AG04450 (cell line): ENCODE measurements at regions not wholly inside any gene's neighbourhood (a gene's known extent, or its start where the extent isn't known, plus 50 kb on each side); places are given as distances from the start of the nearest gene placed in this dataset.

Experiments used
- CTCF ChIA-PET: fragments of 300-600, 350-600 bp; formaldehyde crosslinking; extraction: SDS; loops from one replicate; lab custom pipeline; 2022; ENCODE audit warnings: antibody characterized with exemption, inconsistent platforms; lab: Charles Lee
- POLR2A ChIA-PET: fragments of 350-600 bp; formaldehyde crosslinking; extraction: SDS; loops from one replicate; lab custom pipeline; 2021; ENCODE audit warnings: antibody characterized with exemption, inconsistent platforms; lab: Yijun Ruan, JAX
- DNase-seq: peaks from one replicate; pipeline ENCODE4 v3.0.0-alpha.2; 2011; ENCODE audit warnings: low read depth, low spot score
- H3K27ac ChIP-seq: one replicate; pipeline ENCODE4 v1.5.1; 2012; ENCODE audit warnings: low read depth, low read length, control low read depth
- H3K27me3 ChIP-seq: one replicate; pipeline ENCODE4 v1.6.0; 2012; ENCODE audit warnings: low read length; ENCODE audit not compliant: control insufficient read depth, insufficient read depth
- H3K4me3 ChIP-seq: 2 replicates; pipeline ENCODE4 v1.5.1; 2011; ENCODE audit warnings: mild to moderate bottlenecking, low read depth, low read length, control low read depth
- H3K9me3 ChIP-seq: 2 replicates; pipeline ENCODE4 v1.5.1; 2012; ENCODE audit warnings: low read length; ENCODE audit not compliant: control insufficient read depth, insufficient read depth
- TF ChIP-seq, protein P1 (sequence below): IDR thresholded peaks from 2 replicates; pipeline ENCODE4 v1.5.1; 2011; ENCODE audit warnings: low read depth, low read length, control low read depth, inconsistent platforms

- H3K4me3 ChIP-seq, result no peak overlapping the region
- no peak overlapping the region for H3K27ac ChIP-seq
- TF ChIP-seq, protein P1, sequence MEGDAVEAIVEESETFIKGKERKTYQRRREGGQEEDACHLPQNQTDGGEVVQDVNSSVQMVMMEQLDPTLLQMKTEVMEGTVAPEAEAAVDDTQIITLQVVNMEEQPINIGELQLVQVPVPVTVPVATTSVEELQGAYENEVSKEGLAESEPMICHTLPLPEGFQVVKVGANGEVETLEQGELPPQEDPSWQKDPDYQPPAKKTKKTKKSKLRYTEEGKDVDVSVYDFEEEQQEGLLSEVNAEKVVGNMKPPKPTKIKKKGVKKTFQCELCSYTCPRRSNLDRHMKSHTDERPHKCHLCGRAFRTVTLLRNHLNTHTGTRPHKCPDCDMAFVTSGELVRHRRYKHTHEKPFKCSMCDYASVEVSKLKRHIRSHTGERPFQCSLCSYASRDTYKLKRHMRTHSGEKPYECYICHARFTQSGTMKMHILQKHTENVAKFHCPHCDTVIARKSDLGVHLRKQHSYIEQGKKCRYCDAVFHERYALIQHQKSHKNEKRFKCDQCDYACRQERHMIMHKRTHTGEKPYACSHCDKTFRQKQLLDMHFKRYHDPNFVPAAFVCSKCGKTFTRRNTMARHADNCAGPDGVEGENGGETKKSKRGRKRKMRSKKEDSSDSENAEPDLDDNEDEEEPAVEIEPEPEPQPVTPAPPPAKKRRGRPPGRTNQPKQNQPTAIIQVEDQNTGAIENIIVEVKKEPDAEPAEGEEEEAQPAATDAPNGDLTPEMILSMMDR, result no peak
- H3K9me3 ChIP-seq, result no peaks in the 10 kb centered on the region
- DNase-seq, result no peak
- no peaks in the 10 kb centered on the region for H3K27me3 ChIP-seq
- ChIA-PET POLR2A (no interaction called here), CTCF (interaction anchor here (0.6 kb wide), 1 partner anchor 13 kb away, joined by 3 read pairs; no protein-coding TSS in a partner anchor)
These were observed 660.3 kb upstream of the PKDCC start for GRCh38 chr2:41387519-41387918.

DNA sequence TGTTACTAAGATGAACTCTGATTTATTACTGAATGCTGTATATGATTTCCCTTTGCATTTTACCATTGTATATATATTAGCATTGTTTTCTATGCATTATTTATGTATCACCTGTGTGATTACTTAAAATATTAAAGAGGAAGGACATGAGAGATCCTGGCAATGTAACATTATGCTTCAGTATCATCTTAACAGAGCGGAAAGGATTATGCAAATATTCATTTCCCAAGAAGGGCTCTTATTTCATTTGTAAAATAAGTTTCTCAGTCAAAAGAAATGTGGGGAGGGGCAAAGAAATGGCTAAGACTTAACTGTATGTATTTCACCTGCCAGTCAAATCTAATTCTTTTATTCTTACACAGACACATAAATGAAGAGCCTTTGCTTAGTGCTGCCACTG, 654.2 kb upstream of the PKDCC start:
- H3K27me3 ChIP-seq, result no peaks in the 10 kb centered on the region
- no peak overlapping the region for H3K27ac ChIP-seq
- TF ChIP-seq, protein P1, result no peak
- DNase-seq, result no peak
- no peaks in the 10 kb centered on the region for H3K9me3 ChIP-seq
- POLR2A ChIA-PET, result no interaction called here
- H3K4me3 ChIP-seq, result no peak overlapping the region
- CTCF ChIA-PET, result no interaction called here

DNA sequence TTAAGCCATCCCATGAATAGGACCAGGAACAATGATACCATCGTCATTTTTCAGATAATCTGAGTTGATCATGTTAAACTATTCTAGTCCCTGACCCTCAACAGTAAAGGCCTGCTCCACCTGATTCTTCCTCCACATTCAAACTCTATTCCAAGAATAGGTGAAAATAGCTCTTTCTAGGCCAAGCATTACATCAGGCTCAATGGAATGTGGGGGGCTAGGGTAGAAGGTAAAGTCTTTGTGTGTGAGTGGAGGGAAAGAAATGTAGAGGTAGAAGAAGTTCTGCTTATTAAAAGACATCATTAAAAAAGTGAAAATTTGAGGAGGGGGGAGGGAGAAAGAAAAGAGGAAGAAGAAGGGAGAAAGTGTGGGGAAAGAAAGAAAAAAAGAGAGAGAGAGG, 653.3 kb upstream of the PKDCC start:
- no peak for DNase-seq
- POLR2A ChIA-PET, result no interaction called here
- Histone ChIP-seq H3K27ac (no peak overlapping the region), H3K27me3 (no peaks in the 10 kb centered on the region), H3K9me3 (no peaks in the 10 kb centered on the region), H3K4me3 (no peak overlapping the region)
- CTCF ChIA-PET, result no interaction called here
- TF ChIP-seq, protein P1, result no peak

DNA sequence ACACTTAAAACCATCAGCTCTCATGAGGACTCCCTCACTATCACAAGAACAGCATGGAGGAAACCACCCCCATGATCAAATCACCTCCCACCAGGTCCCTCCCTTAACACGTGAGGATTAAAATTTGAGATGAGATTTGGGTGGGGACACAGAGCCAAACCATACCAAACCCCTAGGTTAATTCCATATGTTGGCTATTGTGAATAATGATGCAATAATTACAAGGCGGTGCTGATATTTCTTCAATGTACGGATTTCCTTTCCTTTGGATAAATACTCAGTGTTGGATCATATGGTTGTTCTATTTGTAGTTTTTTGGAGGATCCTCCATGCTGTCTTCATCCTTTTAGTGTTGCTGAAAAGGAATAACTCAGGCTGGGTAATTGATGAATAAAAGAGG, 652.1 kb upstream of the PKDCC start:
- ChIA-PET CTCF (no interaction called here), POLR2A (no interaction called here)
- no peaks in the 10 kb centered on the region for H3K9me3 ChIP-seq
- TF ChIP-seq, protein P1, result no peak
- no peaks in the 10 kb centered on the region for H3K27me3 ChIP-seq
- no peak overlapping the region for H3K4me3 ChIP-seq
- DNase-seq, result no peak
- H3K27ac ChIP-seq, result no peak overlapping the region

DNA sequence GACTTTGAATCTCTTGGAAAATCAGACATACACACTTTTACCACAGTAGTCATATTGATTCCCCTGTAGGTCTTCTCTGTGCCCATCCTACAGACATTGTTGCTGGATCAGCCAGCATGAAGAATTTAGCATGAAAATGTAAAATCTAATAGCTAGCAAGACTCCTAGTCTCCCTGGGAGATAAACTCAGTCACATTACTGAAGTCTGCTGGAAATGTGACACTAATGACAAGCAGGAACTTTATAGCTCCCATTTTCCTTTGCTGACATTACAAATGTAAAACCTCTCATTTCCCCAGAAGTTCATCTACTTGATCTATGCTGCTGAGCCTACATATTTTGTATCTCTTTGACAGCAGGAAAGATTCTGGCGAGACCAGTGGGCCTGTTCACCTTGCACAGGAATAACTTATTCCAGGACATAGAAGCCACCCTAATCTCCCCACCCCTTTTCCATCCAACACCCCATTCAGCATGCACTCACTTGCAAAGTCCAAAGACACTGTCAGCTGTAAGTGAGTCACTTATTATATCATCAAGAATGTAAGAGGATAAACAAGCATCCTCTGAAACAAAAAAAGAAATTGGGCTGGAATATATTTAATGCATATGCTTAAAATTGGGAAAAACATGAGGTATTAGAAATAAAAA, 648.3 kb upstream of the PKDCC start:
- POLR2A ChIA-PET, result no interaction called here
- DNase-seq, result no peak
- no peak overlapping the region for H3K27ac ChIP-seq
- no peaks in the 10 kb centered on the region for H3K27me3 ChIP-seq
- CTCF ChIA-PET, result interaction anchor here (0.6 to 1.8 kb wide), 8 partner anchors 16 to 1489 kb away, joined by 3 to 13 read pairs (median 4); no protein-coding TSS in a partner anchor
- TF ChIP-seq, protein P1, result no peak
- H3K4me3 ChIP-seq, result no peak overlapping the region
- no peaks in the 10 kb centered on the region for H3K9me3 ChIP-seq
